Kidney tubule cell (primary cell): ENCODE measurements at regions not wholly inside any gene's neighbourhood (a gene's known extent, or its start where the extent isn't known, plus 50 kb on each side); places are given as distances from the start of the nearest gene placed in this dataset.
A peak's percentile ranks its signal among the peaks of the same experiment; 100 is the strongest.
"Not testable (repeated sequence)": the region's sequence is repeated elsewhere in the genome, so short reads cannot be mapped to it uniquely, and the experiment has no call there.

ENCODE experiments used
- DNase-seq: peaks from one replicate; pipeline ENCODE4 v3.0.0-alpha.2; 2018; ENCODE audit warnings: low spot score

- no peak for DNase-seq
Measured at GRCh38 chr5:136466041-136466415, 100.7 kb upstream of the TRPC7 start.

GRCh38 chr5:136458481-136458880, 93.1 kb upstream of the TRPC7 start:
- no peak for DNase-seq

- peak; percentile 10 for DNase-seq
Measured at GRCh38 chr5:136457390-136458013, 92.2 kb upstream of the TRPC7 start.

- DNase-seq: no peak
Measured at GRCh38 chr5:136455409-136455808, 90.1 kb upstream of the TRPC7 start.

GRCh38 chr5:136453986-136454758, 88.8 kb upstream of the TRPC7 start:
- DNase-seq: no peak

- no peak for DNase-seq
Measured at GRCh38 chr5:136453199-136453598, 87.9 kb upstream of the TRPC7 start.

GRCh38 chr5:136447576-136447975, 82.2 kb upstream of the TRPC7 start:
- DNase-seq: not testable (repeated sequence)

- no peak for DNase-seq
Measured at GRCh38 chr5:136446565-136446964, 81.2 kb upstream of the TRPC7 start.

- DNase-seq: not testable (repeated sequence)
Measured at GRCh38 chr5:136444099-136444498, 78.8 kb upstream of the TRPC7 start.

- no peak for DNase-seq
Measured at GRCh38 chr5:136439367-136439766, 74.0 kb upstream of the TRPC7 start.

GRCh38 chr5:136435946-136436543, 70.7 kb upstream of the TRPC7 start:
- DNase-seq: no peak

- no peak for DNase-seq
Measured at GRCh38 chr5:136434795-136435194, 69.5 kb upstream of the TRPC7 start.

- no peak for DNase-seq
Measured at GRCh38 chr5:136432705-136433104, 67.4 kb upstream of the TRPC7 start.

- peak; percentile 40 for DNase-seq
Measured at GRCh38 chr5:136430081-136430480, 64.7 kb upstream of the TRPC7 start.

GRCh38 chr5:136427426-136427825, 62.1 kb upstream of the TRPC7 start:
- DNase-seq: peak; percentile 67

- peak; percentile 67 for DNase-seq
Measured at GRCh38 chr5:136425921-136426320, 60.6 kb upstream of the TRPC7 start.

- DNase-seq: peak; percentile 74
Measured at GRCh38 chr5:136424835-136425584, 59.7 kb upstream of the TRPC7 start.

GRCh38 chr5:136423944-136424606, 58.7 kb upstream of the TRPC7 start:
- DNase-seq: no peak

GRCh38 chr5:136420168-136420898, 55.0 kb upstream of the TRPC7 start:
- no peak for DNase-seq

GRCh38 chr5:136418301-136418700, 53.0 kb upstream of the TRPC7 start:
- DNase-seq: no peak
